ENCODE measurements at regions not wholly inside any gene's neighbourhood (a gene's known extent, or its start where the extent isn't known, plus 50 kb on each side); places are given as distances from the start of the nearest gene placed in this dataset.
A peak's percentile ranks its signal among the peaks of the same experiment; 100 is the strongest.

- no peak for ATAC-seq
- H3K9me3 ChIP-seq: peaks cover 0 to 6% (median 0%) of the 10 kb centered on the region in 11 donors
- TF ChIP-seq CTCF (IDR thresholded peaks at IDR 0.05): no peak
- no peaks in the 10 kb centered on the region for H3K36me3 ChIP-seq
- WGBS, 2 donors: 93 to 98% methylated on average over 3 of the region's 3 CpGs
- H3K27ac ChIP-seq: no peak overlapping the region
- intact Hi-C loops (cut with DNase I): no loop called here
- H3K4me3 ChIP-seq: no peak overlapping the region
- H3K27me3 ChIP-seq: no peaks in the 10 kb centered on the region
- no peaks in the 10 kb centered on the region for H3K4me1 ChIP-seq
- no peak for DNase-seq
Observed at GRCh38 chr2:40953341-40953740, 501.5 kb upstream of the SLC8A1 start.

- 63 to 74% methylated on average over 2 of the region's 2 CpGs for WGBS, 2 donors
- Histone ChIP-seq H3K27me3 (no peaks in the 10 kb centered on the region), H3K9me3 (peaks cover 0 to 6% (median 0%) of the 10 kb centered on the region in 11 donors), H3K4me3 (no peak overlapping the region), H3K36me3 (no peaks in the 10 kb centered on the region), H3K4me1 (no peaks in the 10 kb centered on the region), H3K27ac (no peak overlapping the region)
- no peak for TF ChIP-seq CTCF (IDR thresholded peaks at IDR 0.05)
- no peak for ATAC-seq
- intact Hi-C loops (cut with DNase I): no loop called here
- DNase-seq: no peak
Observed at GRCh38 chr2:40955042-40955441, 503.2 kb upstream of the SLC8A1 start.

- TF ChIP-seq CTCF (IDR thresholded peaks at IDR 0.05): peak in 2 of 9 donors; percentile 6 to 16
- no peak overlapping the region for H3K27ac ChIP-seq
- no peaks in the 10 kb centered on the region for H3K36me3 ChIP-seq
- no peak for DNase-seq
- no peak overlapping the region for H3K4me3 ChIP-seq
- intact Hi-C loops (cut with DNase I): no loop called here
- ATAC-seq: no peak
- H3K27me3 ChIP-seq: no peaks in the 10 kb centered on the region
- peaks cover 0 to 6% (median 0%) of the 10 kb centered on the region in 11 donors for H3K9me3 ChIP-seq
- H3K4me1 ChIP-seq: no peaks in the 10 kb centered on the region
Observed at GRCh38 chr2:40955635-40956034, 503.7 kb upstream of the SLC8A1 start.

- H3K4me3 ChIP-seq: no peak overlapping the region
- no peaks in the 10 kb centered on the region for H3K36me3 ChIP-seq
- WGBS, 2 donors: 67 to 75% methylated on average over 9 of the region's 9 CpGs
- no peaks in the 10 kb centered on the region for H3K27me3 ChIP-seq
- H3K27ac ChIP-seq: peak overlapping the region in 1 of 10 donors; percentile 33
- peaks cover 0 to 6% (median 0%) of the 10 kb centered on the region in 11 donors for H3K9me3 ChIP-seq
- no peaks in the 10 kb centered on the region for H3K4me1 ChIP-seq
- no peak for DNase-seq
- peak in 2 of 8 donors; percentile 35 to 55 for ATAC-seq
- intact Hi-C loops (cut with DNase I): no loop called here
- no peak for TF ChIP-seq CTCF (IDR thresholded peaks at IDR 0.05)
Observed at GRCh38 chr2:40957508-40957907, 505.6 kb upstream of the SLC8A1 start.

All from heart right ventricle (tissue), 16 donors.